ENCODE measurements at regions not wholly inside any gene's neighbourhood (a gene's known extent, or its start where the extent isn't known, plus 50 kb on each side); places are given as distances from the start of the nearest gene placed in this dataset.

GRCh38 chr5:56638768-56639238 lies 176.5 kb upstream of the MAP3K1 start:
- H3K9me2 ChIP-seq (ENCODE audit: insufficient read depth) = no peaks in the 10 kb centered on the region
- WGBS, 2 experiments (ENCODE audit: low coverage in 1 of 2, low lambda C conversion rate in 2 of 2, missing lambda C conversion rate in 2 of 2) = 56 to 60% methylated on average over 5 of the region's 5 CpGs

GRCh38 chr5:56638061-56638621 lies 177.2 kb upstream of the MAP3K1 start:
- H3K9ac ChIP-seq = no peak overlapping the region
- H3K9me3 ChIP-seq (ENCODE audit: low read depth) = no peaks in the 10 kb centered on the region
- 0 out of 2 replicates have a peak, but pooled peaks cover 7% of the 10 kb centered on the region for H3K27me3 ChIP-seq (replicated peaks; ENCODE audit: insufficient read depth)
- H3K9me2 ChIP-seq (ENCODE audit: insufficient read depth) = no peaks in the 10 kb centered on the region
- in situ Hi-C loops (cut with MboI) = no loop called here
- 0 out of 2 replicates have a peak, but pooled peaks cover 6% of the 10 kb centered on the region for H3F3A ChIP-seq (ENCODE audit: insufficient read depth)
- H3K4me2 ChIP-seq (ENCODE audit: unreplicated experiment) = no peak overlapping the region
- H3K27ac ChIP-seq = no peak overlapping the region
- no peaks in the 10 kb centered on the region for H3K36me3 ChIP-seq (ENCODE audit: low read depth)
- H3K4me3 ChIP-seq = no peak overlapping the region
- DNase-seq = no peak
- TF ChIP-seq EZH2phosphoT487 (IDR thresholded peaks at IDR 0.05; ENCODE audit: insufficient read depth, low read depth) (no peak), EZH2 (IDR thresholded peaks at IDR 0.05; ENCODE audit: insufficient read depth, poor library complexity, severe bottlenecking) (no peak)
- H3K4me1 ChIP-seq (ENCODE audit: insufficient read depth) = peaks cover 7% of the 10 kb centered on the region
- no peaks in the 10 kb centered on the region for H4K20me1 ChIP-seq (ENCODE audit: insufficient read depth)
- WGBS, 2 experiments (ENCODE audit: low coverage in 1 of 2, low lambda C conversion rate in 2 of 2, missing lambda C conversion rate in 2 of 2) = 63 to 65% methylated on average over 2 of the region's 2 CpGs
- H2AFZ ChIP-seq = no peak overlapping the region
- no peaks in the 10 kb centered on the region for H3K79me2 ChIP-seq (ENCODE audit: insufficient read depth)

More at GRCh38 chr5:56638768-56639238, 176.5 kb upstream of the MAP3K1 start:
- H2AFZ ChIP-seq = no peak overlapping the region
- no peak overlapping the region for H3K27ac ChIP-seq
- no peak for DNase-seq
- no peaks in the 10 kb centered on the region for H3K79me2 ChIP-seq (ENCODE audit: insufficient read depth)
- peaks cover 7% of the 10 kb centered on the region for H3K4me1 ChIP-seq (ENCODE audit: insufficient read depth)
- in situ Hi-C loops (cut with MboI) = no loop called here
- 0 out of 2 replicates have a peak, but pooled peaks cover 6% of the 10 kb centered on the region for H3F3A ChIP-seq (ENCODE audit: insufficient read depth)
- no peaks in the 10 kb centered on the region for H4K20me1 ChIP-seq (ENCODE audit: insufficient read depth)
- no peak for TF ChIP-seq EZH2phosphoT487 (IDR thresholded peaks at IDR 0.05; ENCODE audit: insufficient read depth, low read depth)
- TF ChIP-seq EZH2 (IDR thresholded peaks at IDR 0.05; ENCODE audit: insufficient read depth, poor library complexity, severe bottlenecking) = no peak
- 0 out of 2 replicates have a peak, but pooled peaks cover 7% of the 10 kb centered on the region for H3K27me3 ChIP-seq (replicated peaks; ENCODE audit: insufficient read depth)
- no peaks in the 10 kb centered on the region for H3K9me3 ChIP-seq (ENCODE audit: low read depth)
- no peaks in the 10 kb centered on the region for H3K36me3 ChIP-seq (ENCODE audit: low read depth)
- H3K4me2 ChIP-seq (ENCODE audit: unreplicated experiment) = no peak overlapping the region
- no peak overlapping the region for H3K4me3 ChIP-seq
- no peak overlapping the region for H3K9ac ChIP-seq

GRCh38 chr5:56637321-56637920 lies 177.9 kb upstream of the MAP3K1 start:
- no peak for DNase-seq
- H3K27me3 ChIP-seq (replicated peaks; ENCODE audit: insufficient read depth) = 0 out of 2 replicates have a peak, but pooled peaks cover 7% of the 10 kb centered on the region
- peaks cover 7% of the 10 kb centered on the region for H3K4me1 ChIP-seq (ENCODE audit: insufficient read depth)
- H3K4me2 ChIP-seq (ENCODE audit: unreplicated experiment) = no peak overlapping the region
- no peak overlapping the region for H3K9ac ChIP-seq
- no peaks in the 10 kb centered on the region for H3K36me3 ChIP-seq (ENCODE audit: low read depth)
- H4K20me1 ChIP-seq (ENCODE audit: insufficient read depth) = no peaks in the 10 kb centered on the region
- 34 to 36% methylated on average over 3 of the region's 3 CpGs for WGBS, 2 experiments (ENCODE audit: low coverage in 1 of 2, low lambda C conversion rate in 2 of 2, missing lambda C conversion rate in 2 of 2)
- no peak overlapping the region for H3K4me3 ChIP-seq
- no peaks in the 10 kb centered on the region for H3K79me2 ChIP-seq (ENCODE audit: insufficient read depth)
- TF ChIP-seq EZH2 (IDR thresholded peaks at IDR 0.05; ENCODE audit: insufficient read depth, poor library complexity, severe bottlenecking) = no peak
- no peak for TF ChIP-seq EZH2phosphoT487 (IDR thresholded peaks at IDR 0.05; ENCODE audit: insufficient read depth, low read depth)
- no peaks in the 10 kb centered on the region for H3K9me3 ChIP-seq (ENCODE audit: low read depth)
- H3K9me2 ChIP-seq (ENCODE audit: insufficient read depth) = no peaks in the 10 kb centered on the region
- no peak overlapping the region for H3K27ac ChIP-seq
- in situ Hi-C loops (cut with MboI) = no loop called here
- no peak overlapping the region for H2AFZ ChIP-seq
- H3F3A ChIP-seq (ENCODE audit: insufficient read depth) = 0 out of 2 replicates have a peak, but pooled peaks cover 6% of the 10 kb centered on the region

GRCh38 chr5:56633950-56634349 lies 181.4 kb upstream of the MAP3K1 start:
- Histone ChIP-seq H3K36me3 (ENCODE audit: low read depth) (no peaks in the 10 kb centered on the region), H3K4me3 (no peak overlapping the region), H3K9me2 (ENCODE audit: insufficient read depth) (no peaks in the 10 kb centered on the region), H3K27ac (no peak overlapping the region), H2AFZ (no peak overlapping the region), H3K9ac (no peak overlapping the region), H3K79me2 (ENCODE audit: insufficient read depth) (no peaks in the 10 kb centered on the region), H4K20me1 (ENCODE audit: insufficient read depth) (no peaks in the 10 kb centered on the region), H3K4me1 (ENCODE audit: insufficient read depth) (peaks cover 7% of the 10 kb centered on the region), H3F3A (ENCODE audit: insufficient read depth) (0 out of 2 replicates have a peak, but pooled peaks cover 6% of the 10 kb centered on the region), H3K27me3 (replicated peaks; ENCODE audit: insufficient read depth) (no peaks in the 10 kb centered on the region), H3K4me2 (ENCODE audit: unreplicated experiment) (no peak overlapping the region), H3K9me3 (ENCODE audit: low read depth) (no peaks in the 10 kb centered on the region)
- WGBS, 2 experiments (ENCODE audit: low coverage in 1 of 2, low lambda C conversion rate in 2 of 2, missing lambda C conversion rate in 2 of 2) = 24 to 44% methylated on average over 1 of the region's 1 CpG
- TF ChIP-seq EZH2 (IDR thresholded peaks at IDR 0.05; ENCODE audit: insufficient read depth, poor library complexity, severe bottlenecking) (no peak), EZH2phosphoT487 (IDR thresholded peaks at IDR 0.05; ENCODE audit: insufficient read depth, low read depth) (no peak)
- in situ Hi-C loops (cut with MboI) = no loop called here
- DNase-seq = peak; percentile 47

Measured in GM23248 (cell line).